IPS-15b (cell line): ENCODE measurements at regions not wholly inside any gene's neighbourhood (a gene's known extent, or its start where the extent isn't known, plus 50 kb on each side); places are given as distances from the start of the nearest gene placed in this dataset.
"Not testable (repeated sequence)": the region's sequence is repeated elsewhere in the genome, so short reads cannot be mapped to it uniquely, and the experiment has no call there.

ENCODE experiments used
- H3K27me3 ChIP-seq: one replicate; pipeline ENCODE4 v1.6.1; 2013; ENCODE audit warnings: low read length; ENCODE audit not compliant: control insufficient read depth, insufficient read depth
- H3K36me3 ChIP-seq: one replicate; pipeline ENCODE4 v1.6.1; 2013; ENCODE audit warnings: low read length; ENCODE audit not compliant: control insufficient read depth, insufficient read depth
- H3K4me1 ChIP-seq: one replicate; pipeline ENCODE4 v1.6.1; 2013; ENCODE audit warnings: mild to moderate bottlenecking, low read length; ENCODE audit not compliant: control insufficient read depth, insufficient read depth
- H3K4me3 ChIP-seq: one replicate; pipeline ENCODE4 v1.5.1; 2013; ENCODE audit warnings: low read depth, low read length
- H3K9ac ChIP-seq: one replicate; pipeline ENCODE4 v1.6.1; 2013; ENCODE audit warnings: low read depth, mild to moderate bottlenecking, low read length
- H3K9me3 ChIP-seq: one replicate; pipeline ENCODE4 v1.6.1; 2013; ENCODE audit warnings: mild to moderate bottlenecking, low read length; ENCODE audit not compliant: control insufficient read depth, insufficient read depth

DNA sequence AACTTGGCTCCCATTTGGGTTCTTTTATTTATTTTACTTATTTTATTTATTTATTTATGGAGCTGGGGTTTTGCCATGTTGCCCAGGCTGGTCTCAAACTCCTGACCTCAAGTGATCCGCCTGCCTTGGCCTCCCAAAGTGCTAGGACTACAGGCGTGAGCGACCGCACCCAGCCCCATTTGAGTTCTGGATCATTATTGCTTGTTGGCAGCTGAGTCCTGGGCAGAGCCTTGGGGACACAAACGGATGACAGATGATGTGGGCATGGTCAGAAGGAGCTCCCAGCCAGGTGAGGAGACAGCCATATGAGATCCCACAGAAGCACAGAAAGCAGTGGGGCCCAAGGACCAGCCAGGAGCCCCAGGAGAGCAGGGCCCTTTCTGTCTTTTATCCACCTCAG is 254.0 kb downstream of the MATN1 start:
- Histone ChIP-seq H3K4me1 (no peaks in the 10 kb centered on the region), H3K4me3 (no peak overlapping the region), H3K27me3 (no peaks in the 10 kb centered on the region), H3K9me3 (no peaks in the 10 kb centered on the region), H3K9ac (no peak overlapping the region), H3K36me3 (no peaks in the 10 kb centered on the region)

DNA sequence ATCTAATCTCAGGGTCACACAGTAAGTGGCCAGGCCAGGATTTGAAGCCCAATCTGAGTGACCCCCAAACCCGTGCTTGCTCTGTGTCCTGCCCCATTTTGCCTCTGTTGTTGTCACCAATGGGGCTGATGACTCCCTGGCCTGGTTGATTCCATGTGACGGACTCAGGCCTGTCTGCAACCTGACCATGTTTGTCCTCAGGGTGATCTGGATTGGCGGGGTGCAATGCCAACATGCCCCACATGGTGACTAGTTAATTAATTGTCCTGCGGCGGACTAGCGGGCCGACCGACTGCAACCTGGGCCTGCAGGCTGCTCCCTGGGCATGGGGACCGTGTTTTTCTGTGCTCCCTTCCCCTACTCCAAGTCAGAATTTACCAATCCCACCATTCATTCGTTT is 256.3 kb downstream of the MATN1 start:
- Histone ChIP-seq H3K9ac (no peak overlapping the region), H3K4me1 (no peaks in the 10 kb centered on the region), H3K27me3 (no peaks in the 10 kb centered on the region), H3K4me3 (no peak overlapping the region), H3K9me3 (no peaks in the 10 kb centered on the region), H3K36me3 (no peaks in the 10 kb centered on the region)

DNA sequence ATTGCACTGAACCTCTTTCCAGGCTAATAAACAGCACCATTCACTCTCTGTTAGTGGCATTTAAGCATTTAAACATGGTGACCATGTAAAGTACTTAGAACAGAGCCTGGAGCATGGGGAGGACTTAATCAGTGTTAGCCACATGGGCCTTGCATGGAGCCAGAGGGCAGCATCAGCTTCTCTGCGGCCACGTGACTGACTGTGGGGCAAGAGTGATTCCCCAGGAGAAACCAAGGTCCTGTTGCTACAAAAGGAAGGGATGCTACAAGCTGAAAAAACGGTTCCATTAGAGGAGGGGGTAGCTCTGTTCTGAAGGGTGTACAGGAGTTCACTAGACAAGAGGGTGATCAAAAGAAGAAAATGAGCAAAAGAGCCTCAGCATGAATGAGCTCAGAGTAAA is 256.8 kb downstream of the MATN1 start:
- H3K9me3 ChIP-seq: no peaks in the 10 kb centered on the region
- H3K4me3 ChIP-seq: no peak overlapping the region
- H3K9ac ChIP-seq: no peak overlapping the region
- H3K36me3 ChIP-seq: no peaks in the 10 kb centered on the region
- H3K4me1 ChIP-seq: no peaks in the 10 kb centered on the region
- H3K27me3 ChIP-seq: no peaks in the 10 kb centered on the region

DNA sequence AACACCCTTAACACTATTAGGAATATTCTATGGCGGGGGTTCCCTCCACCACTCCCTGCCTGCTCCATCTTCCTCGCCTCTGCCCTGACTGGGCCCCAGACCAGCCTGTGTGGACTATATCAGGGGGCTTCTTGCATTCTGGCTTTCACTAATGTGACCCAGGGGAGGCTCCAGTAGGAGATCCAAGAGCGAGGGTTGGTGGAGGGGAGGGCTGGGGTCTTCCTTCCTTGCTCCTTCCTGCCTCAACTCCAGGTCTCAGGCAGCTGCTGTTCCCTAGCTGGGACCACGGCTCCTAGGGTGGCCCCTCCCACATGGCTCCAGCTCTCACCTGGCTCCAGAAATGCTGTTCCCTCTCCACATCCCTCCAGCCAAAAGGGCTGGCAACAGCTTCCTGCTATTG is 257.4 kb downstream of the MATN1 start:
- H3K9ac ChIP-seq: no peak overlapping the region
- H3K4me3 ChIP-seq: no peak overlapping the region
- H3K36me3 ChIP-seq: no peaks in the 10 kb centered on the region
- H3K4me1 ChIP-seq: no peaks in the 10 kb centered on the region
- no peaks in the 10 kb centered on the region for H3K9me3 ChIP-seq
- H3K27me3 ChIP-seq: no peaks in the 10 kb centered on the region

DNA sequence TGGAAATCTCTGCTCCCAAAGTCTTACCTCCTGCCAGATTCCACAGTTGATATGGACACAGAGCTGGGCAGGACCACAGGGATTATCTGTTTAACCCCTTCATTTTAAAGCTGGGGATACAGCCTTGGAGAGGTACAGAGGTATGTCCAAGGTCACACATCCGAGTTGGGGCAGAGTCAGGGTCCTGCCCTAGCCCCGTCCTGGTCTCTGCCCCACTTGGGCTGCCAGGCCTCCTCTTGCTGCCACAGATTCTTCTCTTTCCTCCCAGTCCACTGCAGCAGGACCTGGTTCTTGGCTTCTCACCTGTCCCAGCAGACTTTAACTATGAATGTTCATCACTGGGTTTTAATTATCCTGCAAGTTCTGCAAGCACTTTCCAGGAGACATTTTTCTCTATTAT is 258.3 kb downstream of the MATN1 start:
- Histone ChIP-seq H3K4me3 (no peak overlapping the region), H3K4me1 (no peaks in the 10 kb centered on the region), H3K9me3 (no peaks in the 10 kb centered on the region), H3K36me3 (no peaks in the 10 kb centered on the region), H3K9ac (no peak overlapping the region), H3K27me3 (no peaks in the 10 kb centered on the region)

DNA sequence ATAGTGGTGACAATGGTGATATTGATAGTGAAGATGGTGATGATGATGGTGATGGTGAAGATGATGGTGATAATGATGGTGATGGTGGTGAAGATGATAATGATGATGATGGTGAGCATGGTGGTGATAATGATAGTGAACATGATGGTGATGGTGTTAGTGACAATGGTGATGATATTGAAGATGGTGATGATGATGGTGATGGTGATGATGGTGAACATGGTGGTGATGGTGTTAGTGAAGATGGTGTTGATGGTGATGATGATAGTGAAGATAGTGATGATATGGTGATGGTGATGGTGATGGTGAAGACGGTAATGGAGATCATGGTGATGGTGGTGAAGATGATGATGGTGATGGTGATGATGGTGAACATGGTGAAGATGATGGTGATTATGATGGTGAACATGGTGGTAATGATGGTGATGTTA is 259.2 kb downstream of the MATN1 start:
- H3K4me1 ChIP-seq: no peaks in the 10 kb centered on the region
- H3K9me3 ChIP-seq: no peaks in the 10 kb centered on the region
- H3K36me3 ChIP-seq: no peaks in the 10 kb centered on the region
- no peak overlapping the region for H3K4me3 ChIP-seq
- H3K27me3 ChIP-seq: no peaks in the 10 kb centered on the region
- H3K9ac ChIP-seq: no peak overlapping the region

DNA sequence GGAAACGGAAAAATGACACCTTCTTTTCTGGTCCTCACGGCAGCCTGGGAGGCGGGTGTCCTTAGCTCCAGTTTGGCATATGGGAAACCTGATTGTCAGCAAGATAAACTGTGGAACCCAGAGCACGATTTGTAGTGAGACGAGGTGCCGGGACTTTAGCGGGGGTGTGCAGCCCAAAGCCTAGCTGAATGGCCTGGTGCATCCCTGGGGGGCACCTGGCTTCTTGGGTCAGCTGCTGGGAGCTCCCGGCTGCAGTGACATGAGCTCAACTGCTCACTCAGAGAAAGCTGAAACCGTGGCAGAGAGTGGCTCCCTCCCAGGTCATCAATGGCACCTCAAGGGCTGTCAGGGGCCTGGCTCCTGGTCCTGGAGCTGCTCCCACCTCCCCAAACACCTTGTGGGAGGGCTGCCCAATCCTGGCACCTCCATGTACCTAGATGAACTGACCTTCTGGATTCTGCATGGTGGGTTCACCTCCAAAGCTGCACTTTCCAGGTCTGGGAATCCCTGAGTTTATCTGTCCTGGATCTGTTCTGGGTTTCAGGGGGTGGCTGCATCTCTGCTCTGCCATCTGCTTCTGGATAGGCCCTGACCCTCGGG is 260.5 kb downstream of the MATN1 start:
- no peaks in the 10 kb centered on the region for H3K36me3 ChIP-seq
- H3K9ac ChIP-seq: no peak overlapping the region
- no peaks in the 10 kb centered on the region for H3K9me3 ChIP-seq
- no peak overlapping the region for H3K4me3 ChIP-seq
- no peaks in the 10 kb centered on the region for H3K4me1 ChIP-seq
- H3K27me3 ChIP-seq: no peaks in the 10 kb centered on the region

DNA sequence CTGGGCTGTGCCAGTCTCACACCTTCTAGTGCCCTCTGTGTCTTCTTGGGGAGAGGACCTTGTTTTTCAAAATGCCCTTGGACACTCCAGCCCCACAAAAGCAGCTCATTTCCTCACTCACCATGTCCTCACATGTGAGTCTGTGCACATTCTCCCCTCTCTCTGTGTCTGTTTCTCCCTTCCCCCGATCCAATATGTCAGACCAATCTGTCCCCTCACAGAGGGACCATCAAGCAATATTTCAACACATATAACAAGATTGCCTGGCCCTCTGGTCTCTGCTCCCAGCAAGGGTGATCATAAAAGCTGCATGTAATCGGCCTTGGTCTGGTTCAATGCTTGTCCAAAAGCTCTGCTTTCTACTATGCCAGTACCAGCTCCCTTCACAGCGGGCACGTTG is 261.2 kb downstream of the MATN1 start:
- Histone ChIP-seq H3K4me3 (no peak overlapping the region), H3K9ac (no peak overlapping the region), H3K36me3 (no peaks in the 10 kb centered on the region), H3K4me1 (no peaks in the 10 kb centered on the region), H3K9me3 (no peaks in the 10 kb centered on the region), H3K27me3 (no peaks in the 10 kb centered on the region)

DNA sequence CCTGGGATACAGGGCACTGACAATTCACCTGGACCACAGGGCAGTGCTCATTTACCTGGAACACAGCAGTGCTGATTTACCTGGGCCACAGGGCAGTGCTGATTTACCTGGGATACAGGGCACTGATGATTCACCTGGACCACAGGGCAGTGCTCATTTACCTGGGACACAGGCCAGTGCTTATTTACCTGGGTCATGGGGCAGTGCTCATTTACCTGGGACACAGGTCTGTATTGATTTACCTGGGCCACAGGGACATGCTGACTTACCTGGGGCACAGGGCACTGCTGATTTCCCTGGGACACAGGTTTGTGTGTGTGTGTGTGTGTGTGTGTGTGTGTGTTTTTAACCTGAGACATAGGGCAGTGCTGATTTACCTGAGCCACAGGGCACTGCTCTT is 261.7 kb downstream of the MATN1 start:
- Histone ChIP-seq H3K36me3 (no peaks in the 10 kb centered on the region), H3K9me3 (no peaks in the 10 kb centered on the region), H3K9ac (no peak overlapping the region), H3K4me3 (no peak overlapping the region), H3K27me3 (no peaks in the 10 kb centered on the region), H3K4me1 (no peaks in the 10 kb centered on the region)

DNA sequence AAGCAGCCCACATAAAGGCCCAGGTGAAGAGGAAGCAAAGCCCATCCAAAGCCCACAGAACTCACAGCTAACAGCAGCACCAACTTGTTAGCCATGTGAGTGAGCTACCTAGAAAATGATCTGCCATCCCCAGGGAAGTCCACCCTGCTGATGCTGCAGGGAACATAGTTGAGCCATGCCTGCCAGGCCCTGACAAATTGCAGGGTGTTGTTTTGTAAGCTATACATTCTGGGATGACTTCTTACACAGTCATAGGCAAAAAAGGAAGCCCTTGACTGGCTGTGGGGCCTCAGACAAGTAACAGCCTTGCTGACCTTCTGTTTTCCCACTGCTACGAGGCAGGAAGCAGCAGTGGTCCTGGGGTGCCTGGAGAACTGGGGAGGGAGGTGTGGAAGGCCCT is 262.7 kb downstream of the MATN1 start:
- H3K9ac ChIP-seq: no peak overlapping the region
- no peaks in the 10 kb centered on the region for H3K4me1 ChIP-seq
- no peaks in the 10 kb centered on the region for H3K27me3 ChIP-seq
- no peaks in the 10 kb centered on the region for H3K36me3 ChIP-seq
- no peaks in the 10 kb centered on the region for H3K9me3 ChIP-seq
- no peak overlapping the region for H3K4me3 ChIP-seq

DNA sequence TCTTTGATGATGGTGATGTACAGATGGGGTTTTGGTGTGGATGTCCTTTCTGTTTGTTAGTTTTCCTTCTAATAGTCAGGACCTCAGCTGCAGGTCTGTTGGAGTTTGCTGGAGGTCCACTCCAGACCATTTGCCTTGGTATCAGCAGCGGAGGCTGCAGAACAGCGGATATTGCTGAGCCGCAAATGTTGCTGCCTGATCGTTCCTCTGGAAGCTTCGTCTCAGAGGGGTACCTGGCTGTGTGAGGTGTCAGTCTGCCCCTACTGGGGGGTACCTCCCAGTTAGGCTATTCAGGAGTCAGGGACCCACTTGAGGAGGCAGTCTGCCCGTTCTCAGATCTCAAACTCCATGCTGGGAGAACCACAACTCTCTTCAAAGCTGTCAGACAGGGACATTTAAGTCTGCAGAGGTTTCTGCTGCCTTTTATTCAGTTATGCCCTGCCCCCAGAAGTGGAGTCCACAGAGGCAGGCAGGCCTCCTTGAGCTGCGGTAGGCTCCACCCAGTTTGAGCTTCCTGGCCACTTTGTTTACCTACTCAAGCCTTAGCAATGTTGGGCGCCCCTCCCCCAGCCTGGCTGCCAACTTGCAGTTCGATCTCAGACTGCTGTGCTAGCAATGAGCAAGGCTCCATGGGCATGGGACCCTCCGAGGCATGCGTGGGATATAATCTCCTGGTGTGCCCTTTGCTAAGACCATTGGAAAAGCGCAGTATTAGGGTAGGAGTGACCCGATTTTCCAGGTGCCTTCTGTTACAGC is 264.5 kb downstream of the MATN1 start:
- not testable (repeated sequence) for H3K4me3 ChIP-seq, H3K36me3 ChIP-seq, H3K27me3 ChIP-seq, H3K9me3 ChIP-seq, H3K4me1 ChIP-seq, H3K9ac ChIP-seq

DNA sequence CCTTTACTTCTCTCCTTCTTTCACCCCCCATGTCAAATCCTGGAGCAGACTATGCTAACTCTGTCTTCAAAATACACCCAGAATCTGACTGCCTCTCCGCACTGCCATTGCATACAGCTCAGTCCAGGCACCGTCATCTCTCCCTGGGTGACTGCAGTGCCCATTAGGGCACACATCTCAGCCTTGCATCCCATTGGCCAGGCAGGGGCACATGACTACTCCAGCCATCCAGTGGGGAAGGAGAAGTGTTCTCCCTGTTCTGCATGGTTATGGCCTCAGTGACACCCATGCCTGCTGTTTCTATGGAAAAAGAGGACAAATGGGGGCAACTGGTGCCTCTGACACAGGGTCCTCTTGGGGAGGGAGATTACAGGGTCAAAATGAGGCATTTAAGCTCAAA is 270.5 kb downstream of the MATN1 start:
- Histone ChIP-seq H3K9ac (no peak overlapping the region), H3K4me3 (no peak overlapping the region), H3K36me3 (no peaks in the 10 kb centered on the region), H3K27me3 (no peaks in the 10 kb centered on the region), H3K9me3 (no peaks in the 10 kb centered on the region), H3K4me1 (no peaks in the 10 kb centered on the region)
